ENCODE measurements at regions not wholly inside any gene's neighbourhood (a gene's known extent, or its start where the extent isn't known, plus 50 kb on each side); places are given as distances from the start of the nearest gene placed in this dataset.

DNA sequence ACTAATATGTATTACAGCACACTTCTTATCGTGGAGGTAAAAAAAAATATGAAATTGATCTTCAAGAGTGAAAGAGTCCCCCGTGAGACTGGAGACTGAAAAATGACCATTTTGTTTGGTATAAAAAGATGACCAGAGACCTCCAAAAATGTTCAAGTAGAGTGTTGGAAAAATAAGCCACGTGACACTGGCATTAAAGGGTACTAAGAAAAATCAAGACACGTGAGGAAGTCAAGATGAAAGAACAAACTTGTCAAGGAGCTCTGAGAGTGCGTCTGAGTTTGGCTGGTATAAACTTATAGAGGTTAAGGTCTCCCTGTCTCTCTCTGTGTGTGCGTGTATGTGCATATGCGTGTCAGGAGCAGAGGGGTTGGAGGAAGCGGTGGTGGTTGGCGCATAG is 362.7 kb upstream of the COBL start:
- Histone ChIP-seq H3K4me3 (no peak overlapping the region), H3K36me3 (ENCODE audit: low read depth) (no peaks in the 10 kb centered on the region), H3K9me3 (no peaks in the 10 kb centered on the region), H3K4me1 (ENCODE audit: low read depth) (peaks cover 8% of the 10 kb centered on the region)
- TF ChIP-seq, protein P1, sequence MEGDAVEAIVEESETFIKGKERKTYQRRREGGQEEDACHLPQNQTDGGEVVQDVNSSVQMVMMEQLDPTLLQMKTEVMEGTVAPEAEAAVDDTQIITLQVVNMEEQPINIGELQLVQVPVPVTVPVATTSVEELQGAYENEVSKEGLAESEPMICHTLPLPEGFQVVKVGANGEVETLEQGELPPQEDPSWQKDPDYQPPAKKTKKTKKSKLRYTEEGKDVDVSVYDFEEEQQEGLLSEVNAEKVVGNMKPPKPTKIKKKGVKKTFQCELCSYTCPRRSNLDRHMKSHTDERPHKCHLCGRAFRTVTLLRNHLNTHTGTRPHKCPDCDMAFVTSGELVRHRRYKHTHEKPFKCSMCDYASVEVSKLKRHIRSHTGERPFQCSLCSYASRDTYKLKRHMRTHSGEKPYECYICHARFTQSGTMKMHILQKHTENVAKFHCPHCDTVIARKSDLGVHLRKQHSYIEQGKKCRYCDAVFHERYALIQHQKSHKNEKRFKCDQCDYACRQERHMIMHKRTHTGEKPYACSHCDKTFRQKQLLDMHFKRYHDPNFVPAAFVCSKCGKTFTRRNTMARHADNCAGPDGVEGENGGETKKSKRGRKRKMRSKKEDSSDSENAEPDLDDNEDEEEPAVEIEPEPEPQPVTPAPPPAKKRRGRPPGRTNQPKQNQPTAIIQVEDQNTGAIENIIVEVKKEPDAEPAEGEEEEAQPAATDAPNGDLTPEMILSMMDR (IDR thresholded peaks at IDR 0.05): no peak
- ATAC-seq: no peak
- intact Hi-C loops (cut with DNase I, micrococcal nuclease): no loop called here
- no peak for DNase-seq

DNA sequence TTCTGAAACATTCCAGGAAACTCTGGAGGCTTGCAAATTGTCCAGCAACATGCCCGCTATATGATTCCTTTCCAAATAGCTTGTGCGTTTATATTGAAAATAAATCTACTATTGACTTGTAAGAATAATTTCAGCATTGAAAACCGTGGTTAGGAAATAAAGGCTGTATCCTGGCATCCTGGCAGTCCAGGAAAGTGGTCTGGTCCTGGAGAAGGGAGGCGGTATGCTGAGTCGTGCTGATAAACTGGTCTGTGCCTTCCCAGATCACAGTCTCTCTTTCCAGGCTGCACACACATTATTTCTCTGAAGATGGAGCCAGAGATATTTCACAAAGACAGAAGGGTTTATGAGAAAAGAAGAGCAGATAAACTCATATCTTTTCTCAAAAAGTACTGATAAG is 350.1 kb upstream of the COBL start:
- intact Hi-C loops (cut with DNase I, micrococcal nuclease): no loop called here

DNA sequence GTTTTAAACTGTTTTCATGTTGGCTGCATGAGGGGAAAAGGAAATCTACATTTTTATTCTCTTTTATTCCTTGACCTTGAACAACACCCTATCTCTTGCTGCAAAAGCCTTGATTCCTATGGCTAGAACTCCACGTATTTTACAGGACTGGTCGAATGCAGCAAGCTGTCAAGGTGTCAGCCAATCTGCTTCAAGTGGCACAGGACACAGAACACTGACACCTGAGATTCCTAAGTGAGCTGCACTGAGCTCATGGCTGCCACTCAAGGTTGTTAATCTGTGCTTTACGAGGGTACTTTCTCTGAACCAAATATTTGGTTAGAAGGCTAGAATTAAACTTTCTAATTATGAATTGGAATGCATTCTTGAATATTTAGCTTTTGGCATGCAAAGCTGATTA is 349.7 kb upstream of the COBL start:
- TF ChIP-seq, protein P1 (IDR thresholded peaks at IDR 0.05): no peak
- no peaks in the 10 kb centered on the region for H3K4me1 ChIP-seq (ENCODE audit: low read depth)
- intact Hi-C loops (cut with DNase I, micrococcal nuclease): no loop called here
- no peak overlapping the region for H3K4me3 ChIP-seq
- no peaks in the 10 kb centered on the region for H3K9me3 ChIP-seq
- no peaks in the 10 kb centered on the region for H3K36me3 ChIP-seq (ENCODE audit: low read depth)
- peak; percentile 31 for ATAC-seq
- no peak for DNase-seq

More for the DNA sequence above, 350.1 kb upstream of the COBL start:
- TF ChIP-seq, protein P1 (IDR thresholded peaks at IDR 0.05): no peak
- ATAC-seq: no peak
- no peak overlapping the region for H3K4me3 ChIP-seq
- H3K4me1 ChIP-seq (ENCODE audit: low read depth): no peaks in the 10 kb centered on the region
- DNase-seq: no peak
- no peaks in the 10 kb centered on the region for H3K36me3 ChIP-seq (ENCODE audit: low read depth)
- no peaks in the 10 kb centered on the region for H3K9me3 ChIP-seq

DNA sequence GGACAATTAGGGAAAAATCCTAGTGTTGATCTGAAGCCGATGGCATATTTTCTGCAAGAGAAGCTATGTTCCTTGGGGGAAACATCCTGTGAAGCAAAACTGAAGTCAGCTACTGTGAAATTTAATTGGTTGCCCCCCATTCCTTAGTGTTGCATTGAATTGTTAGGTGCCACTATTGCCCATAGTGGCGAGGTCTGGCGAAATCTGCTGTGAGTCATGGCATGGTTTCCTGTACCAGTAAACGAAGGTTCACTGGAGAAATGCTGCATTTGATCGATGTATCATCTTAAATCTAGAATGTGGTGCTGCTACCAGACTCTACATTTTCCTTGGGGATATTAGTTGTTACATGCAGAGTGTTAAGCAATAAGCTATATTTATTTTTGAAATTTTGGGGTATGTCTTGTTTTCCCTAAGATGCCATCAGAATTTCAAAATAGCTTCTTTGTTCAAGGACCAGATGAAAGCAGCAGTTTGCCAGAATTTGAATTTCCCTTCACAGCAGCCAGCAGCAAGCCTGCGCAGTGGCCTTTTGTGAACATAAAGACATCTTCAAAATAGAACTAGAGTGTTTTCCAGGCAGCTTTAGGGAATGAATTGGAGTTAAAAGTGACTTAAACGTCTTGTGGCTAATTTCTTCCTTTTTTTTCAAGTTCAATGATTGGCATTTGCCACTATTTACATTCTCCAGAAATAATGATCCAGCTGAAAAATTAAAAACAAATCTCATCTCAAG is 348.6 kb upstream of the COBL start:
- TF ChIP-seq, protein P1 (IDR thresholded peaks at IDR 0.05): no peak
- Histone ChIP-seq H3K36me3 (ENCODE audit: low read depth) (no peaks in the 10 kb centered on the region), H3K4me1 (ENCODE audit: low read depth) (no peaks in the 10 kb centered on the region), H3K4me3 (no peak overlapping the region), H3K9me3 (no peaks in the 10 kb centered on the region)
- DNase-seq: no peak
- intact Hi-C loops (cut with DNase I, micrococcal nuclease): no loop called here
- no peak for ATAC-seq

DNA sequence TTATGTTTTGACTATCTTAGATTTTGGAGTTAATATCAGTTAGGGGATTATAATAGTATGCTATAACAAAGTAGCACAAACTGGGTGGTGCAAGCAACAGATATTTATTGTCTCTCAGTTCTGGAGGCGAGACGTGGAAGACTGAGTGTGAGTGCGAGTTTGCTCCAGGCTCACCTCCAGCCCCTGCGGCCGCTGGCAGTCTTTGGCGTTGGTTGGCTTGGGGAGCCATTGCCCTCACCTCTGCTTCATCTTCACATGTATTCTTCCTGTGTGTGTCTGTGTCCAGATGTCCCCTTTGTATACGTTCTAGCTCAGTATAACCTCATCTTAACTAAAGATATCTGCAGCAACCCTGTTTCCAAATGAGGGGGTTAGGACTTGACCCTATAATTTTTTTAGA is 343.9 kb upstream of the COBL start:
- DNase-seq (no peak), ATAC-seq (no peak)
- intact Hi-C loops (cut with DNase I, micrococcal nuclease): no loop called here
- TF ChIP-seq, protein P1 (IDR thresholded peaks at IDR 0.05): no peak
- H3K4me1 ChIP-seq (ENCODE audit: low read depth): no peaks in the 10 kb centered on the region
- no peaks in the 10 kb centered on the region for H3K9me3 ChIP-seq
- no peaks in the 10 kb centered on the region for H3K36me3 ChIP-seq (ENCODE audit: low read depth)
- no peak overlapping the region for H3K4me3 ChIP-seq

DNA sequence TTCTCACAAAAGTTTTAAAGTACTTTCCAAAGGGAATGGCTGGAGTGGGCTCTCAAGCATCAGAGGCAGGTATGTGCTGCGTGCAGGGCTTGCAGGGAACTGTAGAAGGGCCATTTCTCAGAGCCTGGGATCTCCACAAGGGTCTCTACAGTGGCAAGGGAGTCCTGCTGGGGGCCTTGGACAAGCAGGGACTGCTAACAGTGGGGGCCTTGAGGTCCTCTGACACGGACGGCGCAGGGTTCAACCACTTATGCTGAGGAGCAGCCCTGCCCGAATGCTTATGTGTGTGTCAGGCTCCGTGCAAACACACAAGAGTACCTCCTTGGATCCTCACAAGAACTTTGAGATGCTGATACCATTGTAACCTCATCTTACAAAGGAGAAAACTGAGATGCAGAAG is 342.1 kb upstream of the COBL start:
- no peaks in the 10 kb centered on the region for H3K36me3 ChIP-seq (ENCODE audit: low read depth)
- H3K4me3 ChIP-seq: no peak overlapping the region
- no peaks in the 10 kb centered on the region for H3K9me3 ChIP-seq
- ATAC-seq (no peak), DNase-seq (no peak)
- intact Hi-C loops (cut with DNase I, micrococcal nuclease): no loop called here
- TF ChIP-seq, protein P1 (IDR thresholded peaks at IDR 0.05): no peak
- no peaks in the 10 kb centered on the region for H3K4me1 ChIP-seq (ENCODE audit: low read depth)
